K562 (cell line): ENCODE measurements at regions not wholly inside any gene's neighbourhood (a gene's known extent, or its start where the extent isn't known, plus 50 kb on each side); places are given as distances from the start of the nearest gene placed in this dataset.

ENCODE experiments used
- ATAC-seq: fragments of 200-7000 bp; cut with Tn5 transposase; 3 replicates; pipeline ENCODE4 v1.9.1; 2020; ENCODE audit warnings: moderate library complexity
- BruUV-seq: library from RNA; stranded (reverse); fragments of 400-500 nt; replicated peaks from 2 replicates; lab custom pipeline; 2021; lab: Mats Ljungman, UMichigan
- CTCF ChIA-PET: fragments of 300-600 bp; formaldehyde crosslinking; extraction: SDS; loops from one replicate; lab custom pipeline; 2021; ENCODE audit warnings: low intra/inter-chr PET ratio; lab: Yijun Ruan, JAX
- POLR2A ChIA-PET: fragments of 300-600, 350-650 bp; sonication (Branson Sonifier 250); formaldehyde crosslinking; extraction: SDS; loops from one replicate; lab custom pipeline; 2021; ENCODE audit warnings: antibody characterized with exemption, inconsistent platforms; lab: Yijun Ruan, JAX
- DNase-seq, 4 experiments: peaks; one replicate each; pipeline versions ENCODE4 v3.0.0 to v3.0.0-alpha.2; 2011 to 2018; ENCODE audit warnings: low spot score in 3 of 4, mixed read lengths in 3 of 4; ENCODE audit errors: extremely low read depth in 1 of 4
- FAIRE-seq: peaks from 2 replicates; lab custom pipeline; 2011; peaks lifted over from hg19 to GRCh38; lab: Jason Lieb, UNC
- H2AFZ ChIP-seq: 2 replicates; pipeline ENCODE4 v1.6.0; 2011; ENCODE audit warnings: low read depth, low read length, control low read depth, inconsistent platforms
- H3K27ac ChIP-seq: fragments of 200-600 bp; 3 replicates; pipeline ENCODE4 v1.8.0; 2011; ENCODE audit warnings: low read depth, mild to moderate bottlenecking, control low read depth, inconsistent platforms, low read length, moderate library complexity, mixed read lengths; ENCODE audit errors: extremely low read depth
- H3K27me3 ChIP-seq, 2 experiments: fragments of 300-600 bp in 1 of 2; 2 replicates in 1 of 2; 3 replicates in 1 of 2; pipeline versions ENCODE4 v1.6.0 to v1.8.0; 2011; ENCODE audit warnings: inconsistent platforms in 2 of 2, low read length in 2 of 2, mild to moderate bottlenecking in 1 of 2, mixed read lengths in 1 of 2, moderate library complexity in 1 of 2; ENCODE audit not compliant: control insufficient read depth in 2 of 2, insufficient read depth in 2 of 2
- H3K36me3 ChIP-seq: fragments of 300-600 bp; 3 replicates; pipeline ENCODE4 v1.8.0; 2011; ENCODE audit warnings: mild to moderate bottlenecking, low read length, inconsistent platforms; ENCODE audit not compliant: control insufficient read depth, insufficient read depth
- H3K4me1 ChIP-seq, 2 experiments: fragments of 200-600 bp in 1 of 2; replicated peaks in 1 of 2; 2 replicates in 1 of 2; 3 replicates in 1 of 2; pipeline versions ENCODE4 v1.5.1 to v1.8.0; 2011; ENCODE audit warnings: inconsistent platforms in 2 of 2, low read length in 2 of 2, mild to moderate bottlenecking in 1 of 2, mixed read lengths in 1 of 2, moderate library complexity in 1 of 2; ENCODE audit not compliant: control insufficient read depth in 2 of 2, insufficient read depth in 2 of 2
- H3K4me2 ChIP-seq: 2 replicates; pipeline ENCODE4 v1.6.1; 2011; ENCODE audit warnings: low read length, control low read depth, inconsistent platforms, mixed read lengths; ENCODE audit not compliant: insufficient read depth
- H3K4me3 ChIP-seq: fragments of 200-600 bp; sonication (generic), shearing (Covaris generic); 2 replicates; pipeline ENCODE4 v1.5.1; 2016; ENCODE audit warnings: control low read depth, inconsistent platforms
- H3K79me2 ChIP-seq: fragments of 200-600 bp; 3 replicates; pipeline ENCODE4 v1.8.0; 2011; ENCODE audit warnings: low read length, inconsistent platforms; ENCODE audit not compliant: control insufficient read depth, insufficient read depth
- H3K9ac ChIP-seq, 2 experiments: 2 replicates each; pipeline versions ENCODE4 v1.6.0 to v1.6.1; 2011; ENCODE audit warnings: low read depth in 2 of 2, low read length in 2 of 2, control low read depth in 1 of 2, inconsistent platforms in 1 of 2, mild to moderate bottlenecking in 1 of 2, mixed read lengths in 1 of 2; ENCODE audit not compliant: insufficient read depth in 1 of 2
- H3K9me1 ChIP-seq: one replicate; pipeline ENCODE4 v1.6.0; 2011; ENCODE audit warnings: inconsistent platforms, mild to moderate bottlenecking, low read length, moderate library complexity; ENCODE audit not compliant: control insufficient read depth, insufficient read depth
- H3K9me3 ChIP-seq: replicated peaks from 2 replicates; pipeline ENCODE4 v1.5.1; 2011; ENCODE audit warnings: low read depth, low read length, inconsistent platforms; ENCODE audit not compliant: control insufficient read depth, insufficient read depth
- H4K20me1 ChIP-seq: replicated peaks from 2 replicates; pipeline ENCODE4 v1.6.1; 2011; ENCODE audit warnings: low read length, inconsistent platforms, mixed read lengths; ENCODE audit not compliant: control insufficient read depth, insufficient read depth
- CLOCK ChIP-seq: fragments of 250-450 bp; sonication (Bioruptor Pico); IDR thresholded peaks from 2 replicates; pipeline ENCODE4 v1.4.0; 2020; ENCODE audit warnings: mild to moderate bottlenecking, moderate library complexity, borderline replicate concordance
- GATAD2A ChIP-seq: fragments of 450-650 bp; IDR thresholded peaks from 2 replicates; pipeline ENCODE4 v1.6.1; 2017
- GTF2E2 ChIP-seq: fragments of 200-800 bp; sonication (Bioruptor generic); IDR thresholded peaks from 2 replicates; pipeline ENCODE4 v1.6.1; 2016; ENCODE audit warnings: missing genetic modification characterization, missing compliant biosample characterization
- HSF4 ChIP-seq: fragments of 250-450 bp; sonication (Bioruptor Pico); IDR thresholded peaks from 2 replicates; pipeline ENCODE4 v2.1.2; 2022; ENCODE audit warnings: mild to moderate bottlenecking, moderate library complexity, borderline replicate concordance
- KAT7 ChIP-seq: sonication (generic); formaldehyde crosslinking; IDR thresholded peaks from 2 replicates; pipeline ENCODE4 v1.8.0; 2022; ENCODE audit warnings: missing genetic modification reagents, mild to moderate bottlenecking, borderline replicate concordance
- U2AF1 ChIP-seq: fragments of 200-400 bp; formaldehyde crosslinking; optimal IDR thresholded peaks from 2 replicates; pipeline ENCODE3; 2017; ENCODE audit warnings: mild to moderate bottlenecking, low read depth, low read length, moderate library complexity
- ZNF239 ChIP-seq: fragments of 250-450 bp; sonication (Bioruptor Pico); IDR thresholded peaks from 2 replicates; pipeline ENCODE4 v1.4.0; 2020; ENCODE audit warnings: mild to moderate bottlenecking
- WGBS: fragments of 100-300 bp; shearing (Covaris generic); methylation state at CpG from one replicate; pipeline ENCODE4 v1.1.6; 2016; ENCODE audit warnings: low coverage, mixed read lengths; ENCODE audit not compliant: insufficient coverage; ENCODE audit errors: missing lambda C conversion rate; 5-methylcytosine and 5-hydroxymethylcytosine counted together
- in situ Hi-C: fragments of 300-500 bp; cut with MboI; formaldehyde crosslinking; loops from 4 replicates; pipeline ENCODE4 v1.15.0; 2018; ENCODE audit warnings: inconsistent platforms, mixed read lengths
- intact Hi-C: fragments of 100-400 bp; cut with micrococcal nuclease; formaldehyde crosslinking; loops from 2 replicates; pipeline ENCODE4 v1.14.2; 2022

DNA sequence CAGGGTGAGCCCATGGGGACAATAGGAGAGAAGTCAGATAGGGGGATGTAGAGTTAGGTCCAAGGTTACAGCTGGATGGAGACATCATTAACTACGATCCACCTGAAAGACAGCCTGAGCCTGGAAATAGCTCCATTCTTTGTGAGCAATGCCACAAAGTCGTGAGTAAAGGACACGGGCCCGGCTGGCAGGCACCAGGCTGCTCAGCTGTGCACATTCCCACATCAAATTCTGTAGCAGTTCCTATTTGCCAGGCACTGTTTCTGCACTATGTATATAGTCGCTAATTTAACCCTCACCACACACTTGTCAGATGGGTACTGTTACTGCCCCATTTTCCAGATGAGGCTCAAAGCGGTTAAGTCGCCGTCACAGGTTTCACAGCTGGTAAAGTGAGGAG lies 338.0 kb upstream of the KAZN start:
- Histone ChIP-seq H2AFZ (no peak overlapping the region), H3K9ac (no peak overlapping the region)
- DNase-seq, result no peak
- WGBS, result 2% methylated on average over 8 of the region's 8 CpGs
- POLR2A ChIA-PET, result interaction anchor here (0.8 kb wide), 1 partner anchor 14 kb away, joined by 3 read pairs; no protein-coding TSS in a partner anchor
- TF ChIP-seq GTF2E2 (no peak), GATAD2A (no peak), CLOCK (no peak), U2AF1 (no peak), KAT7 (CRISPR knock-in tag) (no peak), ZNF239 (CRISPR knock-in tag) (no peak), HSF4 (no peak)
- TF ChIP-seq, all 486 proteins: peak for 0
- FAIRE-seq (no peak), ATAC-seq (no peak)
- in situ Hi-C loops (no loop called here), intact Hi-C loops (no loop called here)
- Histone ChIP-seq H3K27me3 (peaks cover 40 to 44% of the 10 kb centered on the region in 2 experiments), H3K4me2 (no peak overlapping the region), H3K9me1 (no peaks in the 10 kb centered on the region), H4K20me1 (no peaks in the 10 kb centered on the region), H3K4me3 (no peak overlapping the region), H3K4me1 (no peaks in the 10 kb centered on the region; a peak in 1 of 5 replicates), H3K36me3 (no peaks in the 10 kb centered on the region), H3K27ac (no peak overlapping the region), H3K79me2 (no peaks in the 10 kb centered on the region), H3K9me3 (no peaks in the 10 kb centered on the region)
- CTCF ChIA-PET, result no interaction called here
- BruUV-seq, result no TSS peak
